ENCODE measurements at regions not wholly inside any gene's neighbourhood (a gene's known extent, or its start where the extent isn't known, plus 50 kb on each side); places are given as distances from the start of the nearest gene placed in this dataset.
A peak's percentile ranks its signal among the peaks of the same experiment; 100 is the strongest.
"Not testable (repeated sequence)": the region's sequence is repeated elsewhere in the genome, so short reads cannot be mapped to it uniquely, and the experiment has no call there.

DNA sequence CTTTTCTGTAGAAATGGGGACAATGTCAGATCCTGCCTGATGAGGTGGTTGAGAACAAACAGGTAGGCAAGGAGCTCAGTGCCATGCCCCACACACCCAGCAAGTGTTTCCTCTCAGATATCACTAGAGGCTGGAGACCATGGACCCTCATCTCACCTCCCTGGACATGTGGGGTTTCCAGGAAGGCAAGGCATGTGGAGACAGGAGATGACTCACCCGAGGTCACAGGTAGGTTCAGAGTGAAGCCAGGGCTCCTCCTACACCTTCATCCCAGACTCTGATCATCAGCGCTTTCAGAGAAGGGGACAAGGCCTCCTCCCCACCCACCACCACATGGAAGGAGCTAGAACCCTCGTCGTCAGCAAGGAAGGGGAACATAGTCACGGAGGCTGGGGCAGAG is 69.2 kb downstream of the MATN1 start:
- Histone ChIP-seq H4K20me1 (ENCODE audit: insufficient read depth, low read length, poor library complexity, severe bottlenecking) (no peaks in the 10 kb centered on the region), H3K4me1 (ENCODE audit: insufficient read depth, low read length, poor library complexity, severe bottlenecking) (no peaks in the 10 kb centered on the region), H3K79me2 (ENCODE audit: insufficient read depth, low read length) (no peaks in the 10 kb centered on the region), H3K4me2 (ENCODE audit: low read depth, low read length, poor library complexity, severe bottlenecking) (no peak overlapping the region), H3K4me3 (ENCODE audit: low read length, poor library complexity, severe bottlenecking) (no peak overlapping the region), H3K9me3 (ENCODE audit: insufficient read depth, low read depth, low read length) (no peaks in the 10 kb centered on the region; the same call in 1 of the 2 replicates), H2AFZ (ENCODE audit: low read length) (no peak overlapping the region), H3K27me3 (ENCODE audit: insufficient read depth, low read length, poor library complexity, severe bottlenecking) (no peaks in the 10 kb centered on the region), H3K9me2 (replicated peaks; ENCODE audit: low read depth, low read length) (no peaks in the 10 kb centered on the region), H3F3A (ENCODE audit: low read depth) (no peaks in the 10 kb centered on the region), H3K36me3 (ENCODE audit: insufficient read depth, low read length) (no peaks in the 10 kb centered on the region), H3K9ac (ENCODE audit: low read depth, low read length, poor library complexity, severe bottlenecking) (no peak overlapping the region)
- TF ChIP-seq EZH2phosphoT487 (IDR thresholded peaks at IDR 0.05; ENCODE audit: borderline replicate concordance), result no peak
- TF ChIP-seq, protein P1, sequence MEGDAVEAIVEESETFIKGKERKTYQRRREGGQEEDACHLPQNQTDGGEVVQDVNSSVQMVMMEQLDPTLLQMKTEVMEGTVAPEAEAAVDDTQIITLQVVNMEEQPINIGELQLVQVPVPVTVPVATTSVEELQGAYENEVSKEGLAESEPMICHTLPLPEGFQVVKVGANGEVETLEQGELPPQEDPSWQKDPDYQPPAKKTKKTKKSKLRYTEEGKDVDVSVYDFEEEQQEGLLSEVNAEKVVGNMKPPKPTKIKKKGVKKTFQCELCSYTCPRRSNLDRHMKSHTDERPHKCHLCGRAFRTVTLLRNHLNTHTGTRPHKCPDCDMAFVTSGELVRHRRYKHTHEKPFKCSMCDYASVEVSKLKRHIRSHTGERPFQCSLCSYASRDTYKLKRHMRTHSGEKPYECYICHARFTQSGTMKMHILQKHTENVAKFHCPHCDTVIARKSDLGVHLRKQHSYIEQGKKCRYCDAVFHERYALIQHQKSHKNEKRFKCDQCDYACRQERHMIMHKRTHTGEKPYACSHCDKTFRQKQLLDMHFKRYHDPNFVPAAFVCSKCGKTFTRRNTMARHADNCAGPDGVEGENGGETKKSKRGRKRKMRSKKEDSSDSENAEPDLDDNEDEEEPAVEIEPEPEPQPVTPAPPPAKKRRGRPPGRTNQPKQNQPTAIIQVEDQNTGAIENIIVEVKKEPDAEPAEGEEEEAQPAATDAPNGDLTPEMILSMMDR (conservative IDR thresholded peaks at IDR 0.05; ENCODE audit: low read length), result no peak

DNA sequence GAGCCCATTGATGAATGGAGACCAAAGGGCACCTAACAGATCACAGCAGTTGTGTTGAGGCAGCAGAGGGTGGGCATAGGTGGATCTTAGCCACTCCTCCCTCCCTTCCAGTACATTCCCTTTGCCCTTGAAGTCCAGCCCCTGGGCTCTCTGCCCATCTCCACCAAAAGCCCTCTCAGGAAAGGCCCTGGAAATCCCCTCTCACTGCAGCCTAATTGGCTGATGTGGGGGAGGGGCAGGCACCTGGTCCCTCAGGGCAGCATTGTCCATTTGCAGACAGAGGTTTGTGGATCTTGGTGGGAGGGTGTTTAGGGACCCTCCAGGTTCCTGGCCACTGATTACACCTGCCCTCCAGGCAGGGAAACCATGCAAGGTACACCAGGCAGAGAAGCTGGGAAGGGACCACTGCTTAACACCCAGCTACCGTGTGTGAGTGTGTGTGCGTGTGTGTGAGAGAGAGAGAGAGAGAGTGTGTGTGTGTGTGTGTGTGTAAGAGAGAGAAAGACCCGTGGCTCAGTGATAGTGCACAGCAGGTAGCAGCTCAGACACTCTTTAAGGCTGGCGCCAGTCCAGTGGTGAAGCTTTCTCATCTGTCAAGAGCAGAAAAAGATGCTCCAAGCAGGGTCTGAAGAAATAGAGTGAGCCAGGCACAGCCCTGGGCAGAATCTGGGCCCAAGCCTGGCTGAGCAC is 71.1 kb downstream of the MATN1 start:
- Histone ChIP-seq H3K4me1 (ENCODE audit: insufficient read depth, low read length, poor library complexity, severe bottlenecking) (no peaks in the 10 kb centered on the region), H3K36me3 (ENCODE audit: insufficient read depth, low read length) (no peaks in the 10 kb centered on the region), H3K79me2 (ENCODE audit: insufficient read depth, low read length) (no peaks in the 10 kb centered on the region), H3F3A (ENCODE audit: low read depth) (no peaks in the 10 kb centered on the region), H3K9me3 (ENCODE audit: insufficient read depth, low read depth, low read length) (no peaks in the 10 kb centered on the region; the same call in 1 of the 2 replicates), H3K27me3 (ENCODE audit: insufficient read depth, low read length, poor library complexity, severe bottlenecking) (no peaks in the 10 kb centered on the region), H3K9me2 (replicated peaks; ENCODE audit: low read depth, low read length) (no peaks in the 10 kb centered on the region), H4K20me1 (ENCODE audit: insufficient read depth, low read length, poor library complexity, severe bottlenecking) (no peaks in the 10 kb centered on the region), H3K4me3 (ENCODE audit: low read length, poor library complexity, severe bottlenecking) (no peak overlapping the region), H2AFZ (ENCODE audit: low read length) (no peak overlapping the region), H3K4me2 (ENCODE audit: low read depth, low read length, poor library complexity, severe bottlenecking) (no peak overlapping the region), H3K9ac (ENCODE audit: low read depth, low read length, poor library complexity, severe bottlenecking) (no peak overlapping the region)
- TF ChIP-seq, protein P1 (conservative IDR thresholded peaks at IDR 0.05; ENCODE audit: low read length), result no peak
- TF ChIP-seq EZH2phosphoT487 (IDR thresholded peaks at IDR 0.05; ENCODE audit: borderline replicate concordance), result no peak

DNA sequence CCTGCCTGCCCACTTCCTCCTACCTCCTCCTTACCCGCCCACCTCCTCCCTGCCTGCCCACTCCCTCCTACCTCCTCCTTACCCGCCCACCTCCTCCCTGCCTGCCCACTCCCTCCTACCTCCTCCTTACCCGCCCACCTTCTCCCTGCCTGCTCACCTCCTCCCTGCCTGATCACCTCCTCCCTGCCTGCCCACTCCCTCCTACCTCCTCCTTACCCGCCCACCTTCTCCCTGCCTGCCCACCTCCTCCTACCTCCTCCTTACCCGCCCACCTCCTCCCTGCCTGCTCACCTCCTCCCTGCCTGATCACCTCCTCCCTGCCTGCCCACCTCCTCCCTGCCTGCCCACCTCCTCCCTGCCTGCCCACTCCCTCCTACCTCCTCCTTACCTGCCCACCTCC is 72.0 kb downstream of the MATN1 start:
- H4K20me1 ChIP-seq (ENCODE audit: insufficient read depth, low read length, poor library complexity, severe bottlenecking); H3K9me3 ChIP-seq (ENCODE audit: insufficient read depth, low read depth, low read length); H3K9me2 ChIP-seq (replicated peaks; ENCODE audit: low read depth, low read length); H3K4me3 ChIP-seq (ENCODE audit: low read length, poor library complexity, severe bottlenecking); H2AFZ ChIP-seq (ENCODE audit: low read length); H3K4me1 ChIP-seq (ENCODE audit: insufficient read depth, low read length, poor library complexity, severe bottlenecking); H3K27me3 ChIP-seq (ENCODE audit: insufficient read depth, low read length, poor library complexity, severe bottlenecking); H3K9ac ChIP-seq (ENCODE audit: low read depth, low read length, poor library complexity, severe bottlenecking); H3K36me3 ChIP-seq (ENCODE audit: insufficient read depth, low read length); H3K4me2 ChIP-seq (ENCODE audit: low read depth, low read length, poor library complexity, severe bottlenecking); H3F3A ChIP-seq (ENCODE audit: low read depth); H3K79me2 ChIP-seq (ENCODE audit: insufficient read depth, low read length): not testable (repeated sequence)

DNA sequence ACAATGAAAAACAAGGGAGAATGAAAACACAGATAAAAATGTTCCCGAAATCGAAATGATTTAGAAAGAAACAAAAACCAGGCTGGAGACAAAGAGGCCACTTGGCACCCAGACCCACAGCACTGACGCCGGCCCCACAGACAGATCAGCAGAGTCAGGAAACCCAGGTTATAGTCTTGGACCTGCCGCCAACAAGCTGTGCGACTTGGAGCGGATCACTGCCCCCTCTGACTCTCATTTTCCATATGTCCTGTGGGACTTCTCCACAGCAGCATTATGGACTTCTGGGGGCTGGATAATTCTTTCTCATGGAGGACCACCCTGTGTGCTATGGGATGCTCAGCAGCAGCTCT is 72.4 kb downstream of the MATN1 start:
- Histone ChIP-seq H3K9me3 (ENCODE audit: insufficient read depth, low read depth, low read length) (no peaks in the 10 kb centered on the region; the same call in 1 of the 2 replicates), H3K36me3 (ENCODE audit: insufficient read depth, low read length) (no peaks in the 10 kb centered on the region), H3F3A (ENCODE audit: low read depth) (no peaks in the 10 kb centered on the region), H3K27me3 (ENCODE audit: insufficient read depth, low read length, poor library complexity, severe bottlenecking) (no peaks in the 10 kb centered on the region), H3K4me1 (ENCODE audit: insufficient read depth, low read length, poor library complexity, severe bottlenecking) (no peaks in the 10 kb centered on the region), H3K4me3 (ENCODE audit: low read length, poor library complexity, severe bottlenecking) (no peak overlapping the region), H3K79me2 (ENCODE audit: insufficient read depth, low read length) (no peaks in the 10 kb centered on the region), H3K4me2 (ENCODE audit: low read depth, low read length, poor library complexity, severe bottlenecking) (no peak overlapping the region), H4K20me1 (ENCODE audit: insufficient read depth, low read length, poor library complexity, severe bottlenecking) (no peaks in the 10 kb centered on the region), H3K9ac (ENCODE audit: low read depth, low read length, poor library complexity, severe bottlenecking) (no peak overlapping the region), H3K9me2 (replicated peaks; ENCODE audit: low read depth, low read length) (no peaks in the 10 kb centered on the region), H2AFZ (ENCODE audit: low read length) (0 out of 2 replicates have a peak overlapping the region, but pooled peaks have one; percentile 80)
- TF ChIP-seq, protein P1 (conservative IDR thresholded peaks at IDR 0.05; ENCODE audit: low read length), result no peak
- TF ChIP-seq EZH2phosphoT487 (IDR thresholded peaks at IDR 0.05; ENCODE audit: borderline replicate concordance), result no peak
